ENCODE measurements at regions not wholly inside any gene's neighbourhood (a gene's known extent, or its start where the extent isn't known, plus 50 kb on each side); places are given as distances from the start of the nearest gene placed in this dataset.

GRCh38 chr2:2848198-2848597, 517.1 kb upstream of the MYT1L start (continued):
- TF ChIP-seq ZBTB4 (CRISPR knock-in tag; IDR thresholded peaks at IDR 0.05) (no peak), NFIC (IDR thresholded peaks at IDR 0.05; ENCODE audit: low read depth, low read length) (no peak)

DNA sequence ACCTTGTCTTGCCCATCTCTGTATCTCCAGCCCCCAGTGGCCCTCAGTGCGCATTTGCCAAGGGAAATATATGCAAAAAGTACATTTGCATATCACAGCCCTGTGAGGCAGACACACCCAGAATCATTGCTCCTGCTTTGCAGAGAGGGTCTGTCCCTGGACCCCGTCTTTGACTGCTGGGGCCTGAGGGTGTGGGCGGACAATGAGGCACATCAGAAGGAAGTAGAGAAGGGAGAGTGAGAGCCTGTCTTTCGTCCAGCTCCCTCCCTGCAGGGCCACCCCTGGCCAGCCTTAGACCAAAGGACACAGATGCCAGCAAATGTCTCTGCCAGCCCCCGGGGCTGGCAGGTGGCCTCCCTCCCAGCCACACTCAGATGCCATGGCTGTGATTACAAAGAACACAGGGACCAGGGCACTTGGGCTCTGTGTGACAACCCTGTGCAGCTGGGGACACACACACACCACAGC, 516.2 kb upstream of the MYT1L start:
- BruUV-seq (replicated peaks), result no TSS peak
- Histone ChIP-seq H2AFZ (ENCODE audit: control insufficient read depth, low read depth, low read length) (no peak overlapping the region), H3K27ac (ENCODE audit: control insufficient read depth, insufficient read depth) (no peak overlapping the region), H3K27me3 (replicated peaks in 1 of 2; ENCODE audit: control insufficient read depth in 2 of 2, insufficient read depth in 2 of 2, low read length in 1 of 2) (no peaks in the 10 kb centered on the region), H3K4me2 (ENCODE audit: control insufficient read depth, insufficient read depth) (no peak overlapping the region), H3K9ac (ENCODE audit: control insufficient read depth, insufficient read depth, low read length) (no peak overlapping the region), H3K36me3 (ENCODE audit: control insufficient read depth in 2 of 2, insufficient read depth in 2 of 2, low read length in 1 of 2) (no peaks in the 10 kb centered on the region; a peak in 1 of 4 replicates), H3K9me3 (replicated peaks; ENCODE audit: control insufficient read depth, insufficient read depth, low read length) (no peaks in the 10 kb centered on the region), H3K79me2 (ENCODE audit: control insufficient read depth, insufficient read depth, low read length) (no peaks in the 10 kb centered on the region), H3K4me1 (ENCODE audit: control insufficient read depth, insufficient read depth, low read length) (no peaks in the 10 kb centered on the region), H3K4me3 (no peak overlapping the region), H4K20me1 (ENCODE audit: control insufficient read depth, insufficient read depth) (no peaks in the 10 kb centered on the region)
- ChIA-PET CTCF (no interaction called here), RAD21 (ENCODE audit: unreplicated experiment) (no interaction called here), SMC1A (ENCODE audit: uncharacterized antibody, unreplicated experiment) (no interaction called here), POLR2A (no interaction called here)
- FAIRE-seq (no peak), DNase-seq (ENCODE audit: low read depth, low spot score) (no peak), ATAC-seq (no peak)
- in situ Hi-C loops (cut with MboI) (no loop called here), intact Hi-C loops (cut with micrococcal nuclease; ENCODE audit: unreplicated experiment) (no loop called here)
- 15% methylated on average over 5 of the region's 5 CpGs for WGBS (ENCODE audit: insufficient coverage, insufficient replicate concordance, low lambda C conversion rate, missing lambda C conversion rate)
- TF ChIP-seq EZH2 (IDR thresholded peaks at IDR 0.05; ENCODE audit: borderline replicate concordance, control insufficient read depth, low read depth, low read length) (no peak), TCF7 (IDR thresholded peaks at IDR 0.05; ENCODE audit: borderline replicate concordance) (no peak), REST (IDR thresholded peaks at IDR 0.05; ENCODE audit: low read depth, low read length) (no peak), SUZ12 (IDR thresholded peaks at IDR 0.05; ENCODE audit: unreplicated experiment) (no peak), ZBTB11 (CRISPR knock-in tag; IDR thresholded peaks at IDR 0.05) (no peak), BHLHE40 (IDR thresholded peaks at IDR 0.05; ENCODE audit: borderline replicate concordance in 1 of 2, low read depth in 2 of 2, low read length in 1 of 2) (no peak), POLR2AphosphoS2 (IDR thresholded peaks at IDR 0.05; ENCODE audit: low read depth, low read length) (no peak), CBFB (IDR thresholded peaks at IDR 0.05; ENCODE audit: low read depth) (no peak), ZBED1 (IDR thresholded peaks at IDR 0.05; ENCODE audit: borderline replicate concordance) (no peak), LARP7 (IDR thresholded peaks at IDR 0.05) (no peak), IKZF2 (IDR thresholded peaks at IDR 0.05) (no peak), YBX1 (IDR thresholded peaks at IDR 0.05) (no peak)

All from GM12878 (cell line).